IMR-90 (cell line): ENCODE measurements at regions not wholly inside any gene's neighbourhood (a gene's known extent, or its start where the extent isn't known, plus 50 kb on each side); places are given as distances from the start of the nearest gene placed in this dataset.

Source experiments
- ATAC-seq: fragments of 200-7000 bp; cut with Tn5 transposase; 2 replicates; pipeline ENCODE4 v1.9.1; 2020; ENCODE audit warnings: low read depth, mild to moderate bottlenecking, moderate library complexity
- BruUV-seq: library from RNA; stranded (reverse); fragments of 400-500 nt; replicated peaks from 2 replicates; lab custom pipeline; 2021; lab: Mats Ljungman, UMichigan
- CTCF ChIA-PET: fragments of 300-600 bp; formaldehyde crosslinking; extraction: SDS; loops from one replicate; lab custom pipeline; 2021; ENCODE audit warnings: antibody characterized with exemption; lab: Yijun Ruan, JAX
- POLR2A ChIA-PET: fragments of 300-600 bp; sonication (Branson Sonifier 250); formaldehyde crosslinking; loops from one replicate; lab custom pipeline; 2022; ENCODE audit warnings: antibody characterized with exemption; ENCODE audit not compliant: unreplicated experiment; lab: Charles Lee
- DNase-seq: peaks from one replicate; pipeline ENCODE4 v3.0.0; 2013
- H2AFZ ChIP-seq: replicated peaks from 2 replicates; pipeline ENCODE3; 2013; ENCODE audit warnings: low read length, mild to moderate bottlenecking; ENCODE audit not compliant: poor library complexity
- H2AK5ac ChIP-seq: 2 replicates; pipeline ENCODE4 v1.6.1; 2013; ENCODE audit warnings: low read depth, low read length, inconsistent platforms
- H2AK9ac ChIP-seq: replicated peaks from 2 replicates; pipeline ENCODE3; 2013; ENCODE audit warnings: mild to moderate bottlenecking, low read depth, low read length, moderate library complexity; ENCODE audit not compliant: poor library complexity
- H2BK120ac ChIP-seq: 2 replicates; pipeline ENCODE4 v1.6.1; 2013; ENCODE audit warnings: low read depth, low read length, inconsistent platforms
- H2BK15ac ChIP-seq: 3 replicates; pipeline ENCODE4 v1.6.1; 2013; ENCODE audit warnings: low read depth, low read length, inconsistent platforms
- H2BK20ac ChIP-seq: 2 replicates; pipeline ENCODE4 v1.6.1; 2013; ENCODE audit warnings: low read depth, mild to moderate bottlenecking, inconsistent platforms, low read length, moderate library complexity
- H2BK5ac ChIP-seq: 2 replicates; pipeline ENCODE4 v1.6.1; 2013; ENCODE audit warnings: mild to moderate bottlenecking, low read depth, low read length, inconsistent platforms; ENCODE audit not compliant: poor library complexity, severe bottlenecking
- H3K14ac ChIP-seq: replicated peaks from 2 replicates; pipeline ENCODE4 v1.6.1; 2013; ENCODE audit warnings: low read depth, low read length, inconsistent platforms
- H3K18ac ChIP-seq: 2 replicates; pipeline ENCODE4 v1.6.1; 2013; ENCODE audit warnings: low read depth, low read length, control low read depth
- H3K23ac ChIP-seq: 2 replicates; pipeline ENCODE4 v1.6.1; 2013; ENCODE audit warnings: low read depth, low read length, inconsistent platforms
- H3K27ac ChIP-seq: 2 replicates; pipeline ENCODE4 v1.5.1; 2013; ENCODE audit warnings: mild to moderate bottlenecking, control low read depth, low read length; ENCODE audit not compliant: insufficient read depth
- H3K27me3 ChIP-seq: 2 replicates; pipeline ENCODE4 v1.6.1; 2013; ENCODE audit warnings: low read length; ENCODE audit not compliant: control insufficient read depth, insufficient read depth
- H3K36me3 ChIP-seq: 2 replicates; pipeline ENCODE4 v1.6.1; 2013; ENCODE audit warnings: low read length, mixed read lengths; ENCODE audit not compliant: control insufficient read depth, insufficient read depth
- H3K4ac ChIP-seq: 2 replicates; pipeline ENCODE4 v1.6.1; 2013; ENCODE audit warnings: low read depth, low read length, inconsistent platforms
- H3K4me1 ChIP-seq: 2 replicates; pipeline ENCODE4 v1.6.1; 2013; ENCODE audit warnings: low read length, mixed read lengths; ENCODE audit not compliant: control insufficient read depth, insufficient read depth
- H3K4me2 ChIP-seq: 2 replicates; pipeline ENCODE4 v1.6.1; 2013; ENCODE audit warnings: low read depth, mild to moderate bottlenecking, control low read depth, low read length, moderate library complexity
- H3K4me3 ChIP-seq: 2 replicates; pipeline ENCODE4 v1.5.1; 2013; ENCODE audit warnings: low read depth, mild to moderate bottlenecking, control low read depth, low read length, moderate library complexity; ENCODE audit not compliant: insufficient read depth
- H3K56ac ChIP-seq: 2 replicates; pipeline ENCODE4 v1.6.1; 2013; ENCODE audit warnings: low read length, inconsistent platforms; ENCODE audit not compliant: insufficient read depth; ENCODE audit errors: extremely low read depth
- H3K79me1 ChIP-seq, 2 experiments: 2 replicates each; pipeline ENCODE4 v1.6.1; 2013; ENCODE audit warnings: low read length in 2 of 2, inconsistent platforms in 1 of 2, low read depth in 1 of 2
- H3K9ac ChIP-seq: 2 replicates; pipeline ENCODE4 v1.6.1; 2013; ENCODE audit warnings: low read depth, low read length, control low read depth
- H3K9me1 ChIP-seq: 2 replicates; pipeline ENCODE4 v1.6.1; 2013; ENCODE audit warnings: low read length, inconsistent platforms; ENCODE audit not compliant: insufficient read depth
- H3K9me3 ChIP-seq: 2 replicates; pipeline ENCODE4 v1.6.1; 2013; ENCODE audit warnings: low read length; ENCODE audit not compliant: control insufficient read depth, insufficient read depth
- H4K20me1 ChIP-seq: 2 replicates; pipeline ENCODE4 v1.6.1; 2013; ENCODE audit warnings: low read length, inconsistent platforms; ENCODE audit not compliant: insufficient read depth
- H4K5ac ChIP-seq: 2 replicates; pipeline ENCODE4 v1.6.1; 2013; ENCODE audit warnings: mild to moderate bottlenecking, low read depth, low read length, control low read depth
- H4K8ac ChIP-seq, 2 experiments: 2 replicates each; pipeline ENCODE4 v1.6.1; 2013; ENCODE audit warnings: low read depth in 2 of 2, low read length in 2 of 2, control low read depth in 1 of 2, inconsistent platforms in 1 of 2
- H4K91ac ChIP-seq: 2 replicates; pipeline ENCODE4 v1.6.1; 2013; ENCODE audit warnings: low read depth, low read length, inconsistent platforms; ENCODE audit not compliant: insufficient read depth
- BHLHE40 ChIP-seq: fragments of 150-350 bp; IDR thresholded peaks from 2 replicates; pipeline ENCODE4 v1.6.1; 2016; ENCODE audit warnings: mild to moderate bottlenecking, low read depth, low read length
- CEBPB ChIP-seq: IDR thresholded peaks from 2 replicates; pipeline ENCODE4 v1.6.1; 2012; ENCODE audit warnings: low read depth, low read length, improper control_type of control experiment
- CHD1 ChIP-seq: IDR thresholded peaks from 2 replicates; pipeline ENCODE4 v1.6.1; 2012; ENCODE audit warnings: low read depth, low read length, improper control_type of control experiment
- FOS ChIP-seq: fragments of 150-350 bp; IDR thresholded peaks from 2 replicates; pipeline ENCODE4 v1.6.1; 2016; ENCODE audit warnings: low read depth, low read length
- MAFK ChIP-seq: IDR thresholded peaks from 2 replicates; pipeline ENCODE4 v1.6.1; 2012; ENCODE audit warnings: low read depth, low read length, improper control_type of control experiment
- MAZ ChIP-seq: IDR thresholded peaks from 2 replicates; pipeline ENCODE4 v1.6.1; 2012; ENCODE audit warnings: low read depth, mild to moderate bottlenecking, low read length, improper control_type of control experiment, moderate library complexity, borderline replicate concordance
- MXI1 ChIP-seq: IDR thresholded peaks from 2 replicates; pipeline ENCODE4 v1.6.1; 2012; ENCODE audit warnings: low read depth, mild to moderate bottlenecking, low read length, moderate library complexity, borderline replicate concordance
- NFE2L2 ChIP-seq: fragments of 150-350 bp; IDR thresholded peaks from 2 replicates; pipeline ENCODE4 v1.6.1; 2016; ENCODE audit warnings: low read depth, mild to moderate bottlenecking, low read length
- POLR2A ChIP-seq: IDR thresholded peaks from 2 replicates; pipeline ENCODE4 v1.6.1; 2012; ENCODE audit warnings: mild to moderate bottlenecking, low read depth, low read length
- RAD21 ChIP-seq: IDR thresholded peaks from 2 replicates; pipeline ENCODE4 v1.6.1; 2012; ENCODE audit warnings: low read length, improper control_type of control experiment
- RCOR1 ChIP-seq: IDR thresholded peaks from 2 replicates; pipeline ENCODE4 v1.6.1; 2012; ENCODE audit warnings: mild to moderate bottlenecking, low read length, improper control_type of control experiment; ENCODE audit not compliant: insufficient replicate concordance
- RFX5 ChIP-seq: IDR thresholded peaks from 2 replicates; pipeline ENCODE4 v1.8.0; 2012; ENCODE audit warnings: low read depth, mild to moderate bottlenecking, low read length, moderate library complexity
- SMC3 ChIP-seq: fragments of 150-350 bp; IDR thresholded peaks from 2 replicates; pipeline ENCODE4 v1.6.1; 2016; ENCODE audit warnings: low read depth, mild to moderate bottlenecking, antibody characterized with exemption, low read length, moderate library complexity
- USF2 ChIP-seq: fragments of 150-350 bp; IDR thresholded peaks from 2 replicates; pipeline ENCODE4 v1.6.1; 2017; ENCODE audit warnings: mild to moderate bottlenecking, antibody characterized with exemption, low read length, low read depth
- WGBS, 2 experiments: methylation state at CpG; one replicate each; pipeline versions ENCODE4 v1.1.5 to v1.1.7; 2013; ENCODE audit warnings: missing lambda C conversion rate in 2 of 2; ENCODE audit not compliant: insufficient read length in 1 of 2; ENCODE audit errors: extremely low coverage in 2 of 2; 5-methylcytosine and 5-hydroxymethylcytosine counted together
- dilution Hi-C: fragments of 300-500 bp; cut with HindIII; formaldehyde crosslinking; loops from one replicate; pipeline ENCODE4 v1.14.3; 2018; ENCODE audit warnings: low sequenced_read_pairs; ENCODE audit not compliant: unreplicated experiment
- in situ Hi-C: fragments of 300-500 bp; cut with MboI; formaldehyde crosslinking; loops from 3 replicates; pipeline ENCODE4 v1.14.3; 2019; ENCODE audit warnings: low sequenced_read_pairs, inconsistent platforms, mixed read lengths
- intact Hi-C: fragments of 100-400 bp; cut with micrococcal nuclease; formaldehyde crosslinking; loops from 2 replicates; pipeline ENCODE4 v1.10.0; 2022
- TF ChIP-seq, protein P1 (sequence below): conservative IDR thresholded peaks from 2 replicates; pipeline ENCODE4 v1.5.1; 2012; ENCODE audit warnings: mild to moderate bottlenecking, low read depth, low read length, improper control_type of control experiment
- TF ChIP-seq, protein P2 (sequence below): fragments of 150-350 bp; IDR thresholded peaks from 2 replicates; pipeline ENCODE4 v1.6.1; 2016; ENCODE audit warnings: low read depth, mild to moderate bottlenecking, low read length, moderate library complexity, borderline replicate concordance

DNA sequence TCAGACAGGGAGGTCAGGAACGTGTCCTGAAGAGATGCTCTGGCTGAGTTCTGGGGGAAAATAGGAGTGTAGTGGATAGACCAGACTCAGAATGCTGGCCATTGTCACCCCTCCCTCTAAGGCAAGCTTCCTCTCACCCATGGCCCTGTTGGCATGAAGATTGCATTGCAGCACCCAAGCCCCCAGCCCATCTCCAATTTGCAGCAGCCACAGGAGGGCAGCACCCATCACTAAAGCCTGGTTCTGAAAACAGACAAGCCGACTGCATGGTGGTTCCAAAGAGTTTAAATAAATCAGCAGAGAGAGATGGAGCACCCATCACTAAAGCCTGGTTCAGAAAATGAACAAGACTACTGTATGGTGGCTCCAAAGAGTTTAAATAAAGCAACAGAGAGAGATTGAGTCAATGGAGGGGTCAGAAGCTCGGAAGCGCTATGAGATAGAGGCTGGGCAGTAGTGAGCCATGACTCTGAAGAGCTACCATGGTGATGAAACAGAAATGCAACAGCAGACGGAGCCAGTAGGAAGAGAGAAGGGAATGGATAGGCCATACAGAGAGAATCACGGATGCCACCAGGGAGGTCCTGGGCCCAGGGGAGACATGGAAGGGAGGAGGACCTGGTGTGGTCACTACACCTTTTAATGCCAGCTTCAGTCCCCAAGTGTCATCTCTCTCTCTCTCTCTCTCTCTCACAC is 237.9 kb upstream of the MYO3A start:
- TF ChIP-seq RAD21 (no peak), FOS (no peak), SMC3 (no peak), BHLHE40 (no peak), MAFK (no peak), NFE2L2 (no peak), RFX5 (no peak), USF2 (no peak), CEBPB (no peak), MAZ (no peak), POLR2A (no peak), RCOR1 (no peak), CHD1 (no peak), MXI1 (no peak)
- TF ChIP-seq, protein P1, sequence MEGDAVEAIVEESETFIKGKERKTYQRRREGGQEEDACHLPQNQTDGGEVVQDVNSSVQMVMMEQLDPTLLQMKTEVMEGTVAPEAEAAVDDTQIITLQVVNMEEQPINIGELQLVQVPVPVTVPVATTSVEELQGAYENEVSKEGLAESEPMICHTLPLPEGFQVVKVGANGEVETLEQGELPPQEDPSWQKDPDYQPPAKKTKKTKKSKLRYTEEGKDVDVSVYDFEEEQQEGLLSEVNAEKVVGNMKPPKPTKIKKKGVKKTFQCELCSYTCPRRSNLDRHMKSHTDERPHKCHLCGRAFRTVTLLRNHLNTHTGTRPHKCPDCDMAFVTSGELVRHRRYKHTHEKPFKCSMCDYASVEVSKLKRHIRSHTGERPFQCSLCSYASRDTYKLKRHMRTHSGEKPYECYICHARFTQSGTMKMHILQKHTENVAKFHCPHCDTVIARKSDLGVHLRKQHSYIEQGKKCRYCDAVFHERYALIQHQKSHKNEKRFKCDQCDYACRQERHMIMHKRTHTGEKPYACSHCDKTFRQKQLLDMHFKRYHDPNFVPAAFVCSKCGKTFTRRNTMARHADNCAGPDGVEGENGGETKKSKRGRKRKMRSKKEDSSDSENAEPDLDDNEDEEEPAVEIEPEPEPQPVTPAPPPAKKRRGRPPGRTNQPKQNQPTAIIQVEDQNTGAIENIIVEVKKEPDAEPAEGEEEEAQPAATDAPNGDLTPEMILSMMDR: no peak
- TF ChIP-seq, protein P2, sequence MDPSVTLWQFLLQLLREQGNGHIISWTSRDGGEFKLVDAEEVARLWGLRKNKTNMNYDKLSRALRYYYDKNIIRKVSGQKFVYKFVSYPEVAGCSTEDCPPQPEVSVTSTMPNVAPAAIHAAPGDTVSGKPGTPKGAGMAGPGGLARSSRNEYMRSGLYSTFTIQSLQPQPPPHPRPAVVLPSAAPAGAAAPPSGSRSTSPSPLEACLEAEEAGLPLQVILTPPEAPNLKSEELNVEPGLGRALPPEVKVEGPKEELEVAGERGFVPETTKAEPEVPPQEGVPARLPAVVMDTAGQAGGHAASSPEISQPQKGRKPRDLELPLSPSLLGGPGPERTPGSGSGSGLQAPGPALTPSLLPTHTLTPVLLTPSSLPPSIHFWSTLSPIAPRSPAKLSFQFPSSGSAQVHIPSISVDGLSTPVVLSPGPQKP: no peak

More for the DNA sequence above, 237.9 kb upstream of the MYO3A start:
- H2AK9ac ChIP-seq: no peak overlapping the region
- no peak overlapping the region for H3K18ac ChIP-seq
- DNase-seq (no peak), ATAC-seq (no peak)
- H3K36me3 ChIP-seq: no peaks in the 10 kb centered on the region
- no peak overlapping the region for H3K56ac ChIP-seq
- no peaks in the 10 kb centered on the region for H3K4me1 ChIP-seq
- no peaks in the 10 kb centered on the region for H3K9me1 ChIP-seq
- H3K9ac ChIP-seq: no peak overlapping the region
- no peak overlapping the region for H4K8ac ChIP-seq
- H4K20me1 ChIP-seq: no peaks in the 10 kb centered on the region
- intact Hi-C loops: no loop called here
- no peak overlapping the region for H2BK5ac ChIP-seq
- H3K27ac ChIP-seq: no peak overlapping the region
- no peak overlapping the region for H3K4me2 ChIP-seq
- peaks cover 19% of the 10 kb centered on the region for H3K9me3 ChIP-seq
- WGBS, 2 experiments: 73% methylated on average over 2 of the region's 6 CpGs; no CpG with 5 or more reads in 1 of the 2 experiments
- H3K27me3 ChIP-seq: no peaks in the 10 kb centered on the region
- in situ Hi-C loops: no loop called here
- H3K23ac ChIP-seq: no peak overlapping the region
- no TSS peak for BruUV-seq
- no peak overlapping the region for H3K4me3 ChIP-seq
- no peak overlapping the region for H4K91ac ChIP-seq
- no peaks in the 10 kb centered on the region for H3K79me1 ChIP-seq
- ChIA-PET CTCF (no interaction called here), POLR2A (no interaction called here)
- H2BK15ac ChIP-seq: no peak overlapping the region
- no peak overlapping the region for H3K4ac ChIP-seq
- H3K14ac ChIP-seq: no peak overlapping the region
- H2AK5ac ChIP-seq: no peak overlapping the region
- H2BK120ac ChIP-seq: no peak overlapping the region
- no peak overlapping the region for H2BK20ac ChIP-seq
- H2AFZ ChIP-seq: no peak overlapping the region
- no peak overlapping the region for H4K5ac ChIP-seq
- dilution Hi-C loops: no loop called here
